ENCODE measurements at regions not wholly inside any gene's neighbourhood (a gene's known extent, or its start where the extent isn't known, plus 50 kb on each side); places are given as distances from the start of the nearest gene placed in this dataset.

- Histone ChIP-seq H3K9me3 (ENCODE audit: low read depth) (no peaks in the 10 kb centered on the region), H3F3A (ENCODE audit: low read depth) (peaks cover 74% of the 10 kb centered on the region), H3K79me2 (ENCODE audit: low read depth) (no peaks in the 10 kb centered on the region), H2AFZ (replicated peaks) (no peak overlapping the region), H3K4me3 (no peak overlapping the region), H3K36me3 (no peaks in the 10 kb centered on the region), H3K4me1 (peaks cover 78% of the 10 kb centered on the region), H3K4me2 (peak overlapping the region; percentile 54), H3K27me3 (no peaks in the 10 kb centered on the region), H3K27ac (no peak overlapping the region), H3K9ac (no peak overlapping the region), H4K20me1 (ENCODE audit: low read depth) (no peaks in the 10 kb centered on the region)
- Mint-ChIP-seq H3K4me1 (peaks cover 65% of the 10 kb centered on the region), H3K27me3 (ENCODE audit: insufficient read depth, low read depth) (peaks cover 15% of the 10 kb centered on the region), H3K27ac (peak overlapping the region; percentile 99), H3K9me3 (no peaks in the 10 kb centered on the region), H3K4me3 (peak overlapping the region; percentile 64), H3K36me3 (no peaks in the 10 kb centered on the region)
- peak; percentile 67 for DNase-seq (ENCODE audit: low spot score)
- TF ChIP-seq CTCF (IDR thresholded peaks at IDR 0.05) (no peak), EZH2phosphoT487 (IDR thresholded peaks at IDR 0.05) (no peak), EZH2 (IDR thresholded peaks at IDR 0.05) (no peak)
These were observed 71.6 kb downstream of the EPHB3 start for GRCh38 chr3:184633237-184633579.

- Histone ChIP-seq H3K9ac (no peak overlapping the region), H3F3A (ENCODE audit: low read depth) (peaks cover 74% of the 10 kb centered on the region), H3K4me1 (peaks cover 77% of the 10 kb centered on the region), H2AFZ (replicated peaks) (no peak overlapping the region), H3K79me2 (ENCODE audit: low read depth) (no peaks in the 10 kb centered on the region), H4K20me1 (ENCODE audit: low read depth) (no peaks in the 10 kb centered on the region), H3K4me3 (no peak overlapping the region), H3K27ac (no peak overlapping the region), H3K36me3 (no peaks in the 10 kb centered on the region), H3K4me2 (no peak overlapping the region), H3K9me3 (ENCODE audit: low read depth) (no peaks in the 10 kb centered on the region), H3K27me3 (no peaks in the 10 kb centered on the region)
- no peak for TF ChIP-seq EZH2phosphoT487 (IDR thresholded peaks at IDR 0.05)
- TF ChIP-seq CTCF (IDR thresholded peaks at IDR 0.05) = no peak
- TF ChIP-seq EZH2 (IDR thresholded peaks at IDR 0.05) = no peak
- H3K27ac Mint-ChIP-seq = peak overlapping the region; percentile 99
- H3K4me3 Mint-ChIP-seq = peak overlapping the region; percentile 33
- peaks cover 17% of the 10 kb centered on the region for H3K27me3 Mint-ChIP-seq (ENCODE audit: insufficient read depth, low read depth)
- H3K36me3 Mint-ChIP-seq = no peaks in the 10 kb centered on the region
- H3K4me1 Mint-ChIP-seq = peaks cover 70% of the 10 kb centered on the region
- H3K9me3 Mint-ChIP-seq = no peaks in the 10 kb centered on the region
- no peak for DNase-seq (ENCODE audit: low spot score)
These were observed 71.1 kb downstream of the EPHB3 start for GRCh38 chr3:184632551-184633236.

Data from neural progenitor cell (in vitro differentiated cells).